ENCODE measurements at regions not wholly inside any gene's neighbourhood (a gene's known extent, or its start where the extent isn't known, plus 50 kb on each side); places are given as distances from the start of the nearest gene placed in this dataset.
A peak's percentile ranks its signal among the peaks of the same experiment; 100 is the strongest.

- no peak for DNase-seq (ENCODE audit: low read depth)
- H3K4me3 ChIP-seq (ENCODE audit: low read depth, low read length): no peak overlapping the region
- TF ChIP-seq CTCF (conservative IDR thresholded peaks at IDR 0.05; ENCODE audit: low read depth, low read length): no peak
These were observed 207.4 kb downstream of the ZFP36L2 start for GRCh38 chr2:43019025-43019367.

- no peak for TF ChIP-seq CTCF (conservative IDR thresholded peaks at IDR 0.05; ENCODE audit: low read depth, low read length)
- no peak overlapping the region for H3K4me3 ChIP-seq (ENCODE audit: low read depth, low read length)
- DNase-seq (ENCODE audit: low read depth): peak; percentile 93
These were observed 208.0 kb downstream of the ZFP36L2 start for GRCh38 chr2:43018179-43019024.

- no peak for DNase-seq (ENCODE audit: low read depth)
- H3K4me3 ChIP-seq (ENCODE audit: low read depth, low read length): no peak overlapping the region
- TF ChIP-seq CTCF (conservative IDR thresholded peaks at IDR 0.05; ENCODE audit: low read depth, low read length): no peak
These were observed 212.5 kb downstream of the ZFP36L2 start for GRCh38 chr2:43013821-43014345.

GRCh38 chr2:43012966-43013365 is 213.4 kb downstream of the ZFP36L2 start:
- no peak overlapping the region for H3K4me3 ChIP-seq (ENCODE audit: low read depth, low read length)
- DNase-seq (ENCODE audit: low read depth): no peak
- no peak for TF ChIP-seq CTCF (conservative IDR thresholded peaks at IDR 0.05; ENCODE audit: low read depth, low read length)

GRCh38 chr2:43011158-43011491 is 215.3 kb downstream of the ZFP36L2 start:
- no peak overlapping the region for H3K4me3 ChIP-seq (ENCODE audit: low read depth, low read length)
- DNase-seq (ENCODE audit: low read depth): no peak
- no peak for TF ChIP-seq CTCF (conservative IDR thresholded peaks at IDR 0.05; ENCODE audit: low read depth, low read length)

GRCh38 chr2:43010438-43011157 is 215.8 kb downstream of the ZFP36L2 start:
- TF ChIP-seq CTCF (conservative IDR thresholded peaks at IDR 0.05; ENCODE audit: low read depth, low read length): no peak
- DNase-seq (ENCODE audit: low read depth): no peak
- no peak overlapping the region for H3K4me3 ChIP-seq (ENCODE audit: low read depth, low read length)

All from choroid plexus epithelial cell (primary cell).